ENCODE measurements at regions not wholly inside any gene's neighbourhood (a gene's known extent, or its start where the extent isn't known, plus 50 kb on each side); places are given as distances from the start of the nearest gene placed in this dataset.

DNA sequence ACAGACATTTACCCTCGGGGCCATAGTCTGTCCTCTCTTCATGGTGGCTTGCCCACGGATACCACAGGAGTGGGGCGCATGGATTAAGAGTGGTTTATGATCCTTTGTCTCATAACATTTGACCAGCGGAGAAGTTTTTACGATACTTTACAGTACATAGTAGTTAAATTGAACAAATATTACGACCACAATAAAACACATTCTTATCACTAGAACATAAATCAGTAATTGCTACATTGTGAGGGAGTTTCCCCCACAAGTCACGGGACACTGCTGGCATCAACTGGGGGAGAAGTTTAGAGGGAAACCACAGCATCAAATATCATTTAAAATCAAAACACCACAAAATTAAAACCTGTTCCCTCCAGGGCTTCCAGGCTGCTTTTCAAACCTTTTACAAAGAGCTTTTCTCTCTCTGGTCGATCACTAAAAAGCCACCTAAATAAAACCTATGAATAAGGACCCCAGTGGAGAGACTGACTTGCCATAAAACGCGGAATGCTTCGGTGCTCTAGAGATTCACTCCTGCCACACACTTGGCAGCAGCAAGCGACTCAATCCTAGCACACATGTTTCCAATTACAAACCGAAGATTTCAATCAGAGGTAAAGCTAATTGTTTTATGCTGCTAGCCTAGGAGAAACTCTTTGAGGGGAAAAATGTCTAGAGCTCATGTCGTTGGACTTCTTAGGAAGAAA is 173.7 kb upstream of the HNRNPA3 start:
- no peaks in the 10 kb centered on the region for H3K79me2 ChIP-seq (ENCODE audit: insufficient read depth, low read length)
- H3K27ac ChIP-seq (ENCODE audit: low read depth, low read length) = no peak overlapping the region
- no peaks in the 10 kb centered on the region for H3K9me3 ChIP-seq (ENCODE audit: low read depth, low read length)
- DNase-seq (ENCODE audit: insufficient read length, low spot score, missing footprints) = peak; percentile 67
- peaks cover 9% of the 10 kb centered on the region for H3K27me3 ChIP-seq (ENCODE audit: insufficient read depth, low read length)
- no peaks in the 10 kb centered on the region for H3K36me3 ChIP-seq (ENCODE audit: insufficient read depth, low read length)
- no peak overlapping the region for H2AFZ ChIP-seq (ENCODE audit: low read length)
- no peak overlapping the region for H3K4me3 ChIP-seq (ENCODE audit: insufficient read depth, low read length)
- H3K4me1 ChIP-seq (ENCODE audit: insufficient read depth, low read length) = no peaks in the 10 kb centered on the region
- TF ChIP-seq, protein P1, sequence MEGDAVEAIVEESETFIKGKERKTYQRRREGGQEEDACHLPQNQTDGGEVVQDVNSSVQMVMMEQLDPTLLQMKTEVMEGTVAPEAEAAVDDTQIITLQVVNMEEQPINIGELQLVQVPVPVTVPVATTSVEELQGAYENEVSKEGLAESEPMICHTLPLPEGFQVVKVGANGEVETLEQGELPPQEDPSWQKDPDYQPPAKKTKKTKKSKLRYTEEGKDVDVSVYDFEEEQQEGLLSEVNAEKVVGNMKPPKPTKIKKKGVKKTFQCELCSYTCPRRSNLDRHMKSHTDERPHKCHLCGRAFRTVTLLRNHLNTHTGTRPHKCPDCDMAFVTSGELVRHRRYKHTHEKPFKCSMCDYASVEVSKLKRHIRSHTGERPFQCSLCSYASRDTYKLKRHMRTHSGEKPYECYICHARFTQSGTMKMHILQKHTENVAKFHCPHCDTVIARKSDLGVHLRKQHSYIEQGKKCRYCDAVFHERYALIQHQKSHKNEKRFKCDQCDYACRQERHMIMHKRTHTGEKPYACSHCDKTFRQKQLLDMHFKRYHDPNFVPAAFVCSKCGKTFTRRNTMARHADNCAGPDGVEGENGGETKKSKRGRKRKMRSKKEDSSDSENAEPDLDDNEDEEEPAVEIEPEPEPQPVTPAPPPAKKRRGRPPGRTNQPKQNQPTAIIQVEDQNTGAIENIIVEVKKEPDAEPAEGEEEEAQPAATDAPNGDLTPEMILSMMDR (IDR thresholded peaks at IDR 0.05; ENCODE audit: extremely low read depth, low read depth, low read length) = no peak
- H4K20me1 ChIP-seq (ENCODE audit: insufficient read depth, low read length) = no peaks in the 10 kb centered on the region
- no peak overlapping the region for H3K4me2 ChIP-seq (ENCODE audit: insufficient read depth, low read length)

DNA sequence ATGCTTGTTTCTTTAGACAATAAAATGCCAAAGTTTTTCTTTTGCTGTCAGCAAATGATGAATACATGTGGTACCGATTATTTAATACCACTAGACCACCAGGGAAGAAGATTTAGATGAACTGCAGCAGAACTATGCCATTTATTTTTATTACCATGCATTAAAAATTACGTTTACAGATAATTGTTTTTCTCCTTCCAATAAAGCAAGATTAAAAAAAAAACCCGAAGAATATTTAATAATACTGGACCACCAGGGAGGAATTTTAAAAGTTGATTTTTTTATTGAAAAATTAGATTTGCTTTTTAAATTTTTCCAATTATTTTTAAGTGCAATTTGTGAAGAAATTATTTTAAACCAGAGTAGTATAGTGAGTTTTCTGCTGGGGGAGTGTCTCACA is 170.3 kb upstream of the HNRNPA3 start:
- Histone ChIP-seq H3K27me3 (ENCODE audit: insufficient read depth, low read length) (peaks cover 9% of the 10 kb centered on the region), H3K4me2 (ENCODE audit: insufficient read depth, low read length) (no peak overlapping the region)
- TF ChIP-seq, protein P1 (IDR thresholded peaks at IDR 0.05; ENCODE audit: extremely low read depth, low read depth, low read length) = no peak

DNA sequence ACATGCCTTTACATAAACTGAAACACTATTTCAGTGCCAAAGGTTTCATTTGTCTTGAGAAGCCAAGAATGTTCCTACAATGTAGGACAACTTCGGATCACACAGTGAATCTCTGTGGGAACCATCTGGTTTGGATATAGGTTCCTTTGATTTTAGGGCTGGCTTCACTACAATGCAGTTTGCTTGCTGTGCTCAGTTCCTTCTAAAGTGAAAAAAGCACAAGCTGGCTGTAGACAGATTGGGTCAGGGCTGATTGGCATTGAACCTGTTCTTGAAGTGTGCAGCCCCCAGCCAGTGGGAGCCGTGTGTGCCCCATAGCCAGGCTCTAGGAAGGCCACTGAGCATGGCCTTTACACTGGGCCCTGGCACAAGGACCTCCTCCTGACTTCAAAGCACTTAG is 167.9 kb upstream of the HNRNPA3 start:
- no peak overlapping the region for H3K4me2 ChIP-seq (ENCODE audit: insufficient read depth, low read length)
- no peaks in the 10 kb centered on the region for H3K79me2 ChIP-seq (ENCODE audit: insufficient read depth, low read length)
- H3K27me3 ChIP-seq (ENCODE audit: insufficient read depth, low read length) = no peaks in the 10 kb centered on the region
- no peak for DNase-seq (ENCODE audit: insufficient read length, low spot score, missing footprints)
- TF ChIP-seq, protein P1 (IDR thresholded peaks at IDR 0.05; ENCODE audit: extremely low read depth, low read depth, low read length) = no peak
- H3K4me3 ChIP-seq (ENCODE audit: insufficient read depth, low read length) = no peak overlapping the region
- H3K36me3 ChIP-seq (ENCODE audit: insufficient read depth, low read length) = no peaks in the 10 kb centered on the region
- no peaks in the 10 kb centered on the region for H4K20me1 ChIP-seq (ENCODE audit: insufficient read depth, low read length)
- H2AFZ ChIP-seq (ENCODE audit: low read length) = no peak overlapping the region
- no peaks in the 10 kb centered on the region for H3K4me1 ChIP-seq (ENCODE audit: insufficient read depth, low read length)
- no peaks in the 10 kb centered on the region for H3K9me3 ChIP-seq (ENCODE audit: low read depth, low read length)
- no peak overlapping the region for H3K27ac ChIP-seq (ENCODE audit: low read depth, low read length)

More for the DNA sequence above, 170.3 kb upstream of the HNRNPA3 start:
- H3K36me3 ChIP-seq (ENCODE audit: insufficient read depth, low read length) = no peaks in the 10 kb centered on the region
- H3K4me3 ChIP-seq (ENCODE audit: insufficient read depth, low read length) = no peak overlapping the region
- H4K20me1 ChIP-seq (ENCODE audit: insufficient read depth, low read length) = no peaks in the 10 kb centered on the region
- H3K9me3 ChIP-seq (ENCODE audit: low read depth, low read length) = no peaks in the 10 kb centered on the region
- H3K27ac ChIP-seq (ENCODE audit: low read depth, low read length) = no peak overlapping the region
- H2AFZ ChIP-seq (ENCODE audit: low read length) = no peak overlapping the region
- no peaks in the 10 kb centered on the region for H3K4me1 ChIP-seq (ENCODE audit: insufficient read depth, low read length)
- H3K79me2 ChIP-seq (ENCODE audit: insufficient read depth, low read length) = no peaks in the 10 kb centered on the region
- DNase-seq (ENCODE audit: insufficient read length, low spot score, missing footprints) = no peak

DNA sequence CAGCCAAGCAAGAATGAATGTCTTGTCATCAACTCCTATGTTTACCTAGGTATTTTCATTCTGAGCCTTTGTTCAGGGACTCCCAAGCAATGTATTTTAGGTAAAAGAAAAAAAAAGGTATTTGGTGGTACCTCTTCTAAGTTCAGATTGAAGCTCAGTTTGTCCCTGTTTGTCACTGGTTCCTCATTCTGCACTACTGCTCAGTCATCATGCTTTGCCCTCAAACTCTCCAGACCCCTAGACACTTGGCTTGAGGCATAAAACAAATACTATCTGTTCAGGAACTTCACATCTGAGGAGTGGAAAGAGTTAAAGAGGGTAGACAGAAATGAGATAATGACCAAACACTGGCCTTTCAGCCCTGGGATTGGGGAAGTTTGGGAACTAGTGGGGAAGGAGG is 163.6 kb upstream of the HNRNPA3 start:
- no peaks in the 10 kb centered on the region for H3K27me3 ChIP-seq (ENCODE audit: insufficient read depth, low read length)
- no peaks in the 10 kb centered on the region for H3K9me3 ChIP-seq (ENCODE audit: low read depth, low read length)
- TF ChIP-seq, protein P1 (IDR thresholded peaks at IDR 0.05; ENCODE audit: extremely low read depth, low read depth, low read length) = no peak
- no peak overlapping the region for H3K4me2 ChIP-seq (ENCODE audit: insufficient read depth, low read length)
- DNase-seq (ENCODE audit: insufficient read length, low spot score, missing footprints) = no peak
- H2AFZ ChIP-seq (ENCODE audit: low read length) = no peak overlapping the region
- H3K4me3 ChIP-seq (ENCODE audit: insufficient read depth, low read length) = no peak overlapping the region
- H3K4me1 ChIP-seq (ENCODE audit: insufficient read depth, low read length) = no peaks in the 10 kb centered on the region
- no peaks in the 10 kb centered on the region for H3K36me3 ChIP-seq (ENCODE audit: insufficient read depth, low read length)
- H3K27ac ChIP-seq (ENCODE audit: low read depth, low read length) = no peak overlapping the region
- H3K79me2 ChIP-seq (ENCODE audit: insufficient read depth, low read length) = no peaks in the 10 kb centered on the region
- no peaks in the 10 kb centered on the region for H4K20me1 ChIP-seq (ENCODE audit: insufficient read depth, low read length)
